ENCODE measurements at regions not wholly inside any gene's neighbourhood (a gene's known extent, or its start where the extent isn't known, plus 50 kb on each side); places are given as distances from the start of the nearest gene placed in this dataset.

GRCh38 chr10:92761571-92761970, 71.8 kb downstream of the HHEX start:
- no peaks in the 10 kb centered on the region for H3K36me3 ChIP-seq (replicated peaks; ENCODE audit: insufficient read depth, low read length)
- H3K9me2 ChIP-seq (replicated peaks; ENCODE audit: insufficient read depth, low read length), result no peaks in the 10 kb centered on the region
- no peak for TF ChIP-seq EZH2 (optimal IDR thresholded peaks at IDR 0.05; ENCODE audit: low read depth, low read length)
- TF ChIP-seq EZH2phosphoT487 (IDR thresholded peaks at IDR 0.05; ENCODE audit: low read length), result no peak
- TF ChIP-seq, protein P1, sequence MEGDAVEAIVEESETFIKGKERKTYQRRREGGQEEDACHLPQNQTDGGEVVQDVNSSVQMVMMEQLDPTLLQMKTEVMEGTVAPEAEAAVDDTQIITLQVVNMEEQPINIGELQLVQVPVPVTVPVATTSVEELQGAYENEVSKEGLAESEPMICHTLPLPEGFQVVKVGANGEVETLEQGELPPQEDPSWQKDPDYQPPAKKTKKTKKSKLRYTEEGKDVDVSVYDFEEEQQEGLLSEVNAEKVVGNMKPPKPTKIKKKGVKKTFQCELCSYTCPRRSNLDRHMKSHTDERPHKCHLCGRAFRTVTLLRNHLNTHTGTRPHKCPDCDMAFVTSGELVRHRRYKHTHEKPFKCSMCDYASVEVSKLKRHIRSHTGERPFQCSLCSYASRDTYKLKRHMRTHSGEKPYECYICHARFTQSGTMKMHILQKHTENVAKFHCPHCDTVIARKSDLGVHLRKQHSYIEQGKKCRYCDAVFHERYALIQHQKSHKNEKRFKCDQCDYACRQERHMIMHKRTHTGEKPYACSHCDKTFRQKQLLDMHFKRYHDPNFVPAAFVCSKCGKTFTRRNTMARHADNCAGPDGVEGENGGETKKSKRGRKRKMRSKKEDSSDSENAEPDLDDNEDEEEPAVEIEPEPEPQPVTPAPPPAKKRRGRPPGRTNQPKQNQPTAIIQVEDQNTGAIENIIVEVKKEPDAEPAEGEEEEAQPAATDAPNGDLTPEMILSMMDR (IDR thresholded peaks at IDR 0.05; ENCODE audit: low read length), result no peak
- no peak for DNase-seq
- H3K4me3 ChIP-seq (ENCODE audit: low read length), result no peak overlapping the region
- H3K27ac ChIP-seq (ENCODE audit: low read length), result no peak overlapping the region
- H3K4me2 ChIP-seq (ENCODE audit: low read depth, low read length), result no peak overlapping the region
- H3K79me2 ChIP-seq (ENCODE audit: low read length), result no peaks in the 10 kb centered on the region
- no peaks in the 10 kb centered on the region for H3K9me3 ChIP-seq (replicated peaks; ENCODE audit: insufficient read depth, low read length)
- H3K4me1 ChIP-seq (ENCODE audit: low read length), result peaks cover 37% of the 10 kb centered on the region
- peaks cover 26% of the 10 kb centered on the region for H3F3A ChIP-seq (ENCODE audit: insufficient read depth, low read length)
- no peak overlapping the region for H3K9ac ChIP-seq (ENCODE audit: low read length)
- H2AFZ ChIP-seq (ENCODE audit: low read length), result no peak overlapping the region
- no peaks in the 10 kb centered on the region for H4K20me1 ChIP-seq (ENCODE audit: insufficient read depth, low read length)
- H3K27me3 ChIP-seq (replicated peaks; ENCODE audit: insufficient read depth, low read length), result no peaks in the 10 kb centered on the region

DNA sequence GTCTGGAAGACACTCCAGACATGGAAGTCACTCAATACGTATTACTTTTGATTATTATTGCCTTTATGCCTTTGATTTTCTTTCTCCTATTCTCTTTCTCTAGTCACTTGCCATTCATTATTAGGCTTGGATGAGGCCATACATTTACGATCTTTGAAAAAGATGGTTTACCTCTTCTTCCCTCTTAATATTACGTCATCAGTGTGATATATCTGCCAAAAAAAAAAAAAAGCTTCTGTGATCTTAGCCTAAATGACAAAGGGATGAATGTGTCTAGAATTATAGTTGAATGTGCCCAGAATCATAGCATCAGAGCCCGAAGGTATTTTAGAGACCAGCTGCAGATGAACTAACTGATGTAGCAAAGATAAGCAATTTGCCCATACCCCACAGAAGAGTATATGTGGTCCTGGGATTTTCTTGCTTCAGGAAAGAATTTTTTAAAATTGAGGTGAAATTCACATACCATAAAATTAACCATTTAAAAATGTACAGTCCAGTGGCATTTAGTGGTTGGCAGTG, 73.9 kb downstream of the HHEX start:
- DNase-seq, result no peak
- Histone ChIP-seq H3K4me1 (ENCODE audit: low read length) (peaks cover 18% of the 10 kb centered on the region), H3K4me2 (ENCODE audit: low read depth, low read length) (no peak overlapping the region), H3K27me3 (replicated peaks; ENCODE audit: insufficient read depth, low read length) (no peaks in the 10 kb centered on the region), H3K36me3 (replicated peaks; ENCODE audit: insufficient read depth, low read length) (no peaks in the 10 kb centered on the region), H3K9ac (ENCODE audit: low read length) (no peak overlapping the region), H3K9me3 (replicated peaks; ENCODE audit: insufficient read depth, low read length) (no peaks in the 10 kb centered on the region), H3F3A (ENCODE audit: insufficient read depth, low read length) (peaks cover 5% of the 10 kb centered on the region), H2AFZ (ENCODE audit: low read length) (no peak overlapping the region), H3K27ac (ENCODE audit: low read length) (no peak overlapping the region), H3K79me2 (ENCODE audit: low read length) (no peaks in the 10 kb centered on the region), H3K9me2 (replicated peaks; ENCODE audit: insufficient read depth, low read length) (no peaks in the 10 kb centered on the region), H4K20me1 (ENCODE audit: insufficient read depth, low read length) (no peaks in the 10 kb centered on the region), H3K4me3 (ENCODE audit: low read length) (no peak overlapping the region)
- TF ChIP-seq, protein P1 (IDR thresholded peaks at IDR 0.05; ENCODE audit: low read length), result no peak
- TF ChIP-seq EZH2 (optimal IDR thresholded peaks at IDR 0.05; ENCODE audit: low read depth, low read length), result no peak
- no peak for TF ChIP-seq EZH2phosphoT487 (IDR thresholded peaks at IDR 0.05; ENCODE audit: low read length)

GRCh38 chr10:92766451-92766850, 76.7 kb downstream of the HHEX start:
- Histone ChIP-seq H4K20me1 (ENCODE audit: insufficient read depth, low read length) (no peaks in the 10 kb centered on the region), H3K4me1 (ENCODE audit: low read length) (0 out of 2 replicates have a peak, but pooled peaks cover 4% of the 10 kb centered on the region), H3K9me2 (replicated peaks; ENCODE audit: insufficient read depth, low read length) (no peaks in the 10 kb centered on the region), H3K4me2 (ENCODE audit: low read depth, low read length) (no peak overlapping the region), H3K27me3 (replicated peaks; ENCODE audit: insufficient read depth, low read length) (no peaks in the 10 kb centered on the region), H2AFZ (ENCODE audit: low read length) (no peak overlapping the region), H3K9me3 (replicated peaks; ENCODE audit: insufficient read depth, low read length) (no peaks in the 10 kb centered on the region), H3K9ac (ENCODE audit: low read length) (no peak overlapping the region), H3K27ac (ENCODE audit: low read length) (no peak overlapping the region), H3F3A (ENCODE audit: insufficient read depth, low read length) (no peaks in the 10 kb centered on the region), H3K36me3 (replicated peaks; ENCODE audit: insufficient read depth, low read length) (no peaks in the 10 kb centered on the region), H3K4me3 (ENCODE audit: low read length) (no peak overlapping the region), H3K79me2 (ENCODE audit: low read length) (no peaks in the 10 kb centered on the region)
- no peak for DNase-seq
- no peak for TF ChIP-seq EZH2phosphoT487 (IDR thresholded peaks at IDR 0.05; ENCODE audit: low read length)
- no peak for TF ChIP-seq EZH2 (optimal IDR thresholded peaks at IDR 0.05; ENCODE audit: low read depth, low read length)
- TF ChIP-seq, protein P1 (IDR thresholded peaks at IDR 0.05; ENCODE audit: low read length), result no peak

All from MM.1S (cell line).